SK-N-SH (cell line): ENCODE measurements at regions not wholly inside any gene's neighbourhood (a gene's known extent, or its start where the extent isn't known, plus 50 kb on each side); places are given as distances from the start of the nearest gene placed in this dataset.

ENCODE experiments used
- CTCF ChIA-PET: fragments of 300-600, 350-600 bp; formaldehyde crosslinking; extraction: SDS; loops from one replicate; lab custom pipeline; 2021; lab: Yijun Ruan, JAX
- POLR2A ChIA-PET: fragments of 350-600 bp; sonication (Branson Sonifier 250); formaldehyde crosslinking; extraction: SDS; loops from one replicate; lab custom pipeline; 2020; ENCODE audit warnings: antibody characterized with exemption, inconsistent platforms; lab: Yijun Ruan, JAX
- DNase-seq: peaks from one replicate; pipeline ENCODE4 v3.0.0; 2012
- H2AFZ ChIP-seq: fragments of 200-600 bp; sonication (generic); 2 replicates; pipeline ENCODE4 v1.8.1; 2016; ENCODE audit warnings: antibody characterized with exemption, mild to moderate bottlenecking, low read depth
- H3F3A ChIP-seq: fragments of 200-600 bp; sonication (generic); replicated peaks from 2 replicates; pipeline ENCODE3; 2016; ENCODE audit warnings: antibody characterized with exemption, mild to moderate bottlenecking; ENCODE audit not compliant: insufficient read depth
- H3K27ac ChIP-seq, 2 experiments: fragments of 200-500 bp in 1 of 2; fragments of 200-600 bp in 1 of 2; sonication (Bioruptor generic) in 1 of 2; sonication (generic), shearing (Covaris generic) in 1 of 2; 2 replicates each; pipeline versions ENCODE4 v1.5.1 to v1.6.1; 2014 to 2016; ENCODE audit warnings: low read depth in 2 of 2, inconsistent platforms in 1 of 2, low read length in 1 of 2, mild to moderate bottlenecking in 1 of 2, mixed read lengths in 1 of 2
- H3K27me3 ChIP-seq: fragments of 200-600 bp; sonication (generic), shearing (Covaris generic); 2 replicates; pipeline ENCODE4 v1.6.1; 2016; ENCODE audit warnings: mixed run types; ENCODE audit not compliant: insufficient read depth
- H3K36me3 ChIP-seq, 2 experiments: fragments of 200-500 bp in 1 of 2; fragments of 200-600 bp in 1 of 2; sonication (Bioruptor generic) in 1 of 2; sonication (generic) in 1 of 2; replicated peaks in 1 of 2; 2 replicates each; pipeline versions ENCODE3 to v1.5.1; 2014 to 2016; ENCODE audit warnings: low read length in 1 of 2, mild to moderate bottlenecking in 1 of 2; ENCODE audit not compliant: insufficient read depth in 2 of 2, control insufficient read depth in 1 of 2
- H3K4me1 ChIP-seq, 2 experiments: fragments of 200-500 bp in 1 of 2; fragments of 200-600 bp in 1 of 2; sonication (Bioruptor generic) in 1 of 2; sonication (generic), shearing (Covaris generic) in 1 of 2; 2 replicates each; pipeline versions ENCODE4 v1.5.1 to v1.6.1; 2014 to 2016; ENCODE audit warnings: low read depth in 1 of 2, low read length in 1 of 2, mixed run types in 1 of 2; ENCODE audit not compliant: insufficient read depth in 2 of 2, control insufficient read depth in 1 of 2
- H3K4me2 ChIP-seq: fragments of 200-600 bp; sonication (generic), shearing (Covaris generic); 2 replicates; pipeline ENCODE4 v1.6.1; 2017; ENCODE audit warnings: mixed run types
- H3K4me3 ChIP-seq, 2 experiments: fragments of 200-500 bp in 1 of 2; fragments of 200-600 bp in 1 of 2; sonication (Bioruptor generic) in 1 of 2; sonication (generic), shearing (Covaris generic) in 1 of 2; 2 replicates each; pipeline versions ENCODE4 v1.5.1 to v1.8.1; 2014 to 2016; ENCODE audit warnings: low read depth in 2 of 2, inconsistent platforms in 1 of 2, low read length in 1 of 2, mild to moderate bottlenecking in 1 of 2, mixed read lengths in 1 of 2, moderate library complexity in 1 of 2
- H3K79me2 ChIP-seq: fragments of 200-600 bp; sonication (generic); 2 replicates; pipeline ENCODE4 v1.8.1; 2017; ENCODE audit warnings: mild to moderate bottlenecking; ENCODE audit not compliant: insufficient read depth
- H3K9ac ChIP-seq: fragments of 200-600 bp; sonication (generic); 2 replicates; pipeline ENCODE4 v1.6.1; 2017; ENCODE audit warnings: mixed run types
- H3K9me2 ChIP-seq: fragments of 200-600 bp; sonication (generic); 2 replicates; pipeline ENCODE4 v1.6.1; 2017; ENCODE audit warnings: mixed run types
- H3K9me3 ChIP-seq: fragments of 200-600 bp; sonication (generic); 2 replicates; pipeline ENCODE4 v1.6.1; 2017; ENCODE audit warnings: mixed run types, mild to moderate bottlenecking, moderate library complexity
- H4K20me1 ChIP-seq: fragments of 200-600 bp; sonication (generic); 2 replicates; pipeline ENCODE4 v1.6.1; 2017; ENCODE audit warnings: mild to moderate bottlenecking, mixed run types; ENCODE audit not compliant: insufficient read depth
- CTCF ChIP-seq: fragments of 200-600 bp; sonication (generic); IDR thresholded peaks from 2 replicates; pipeline ENCODE4 v1.6.1; 2017; ENCODE audit warnings: antibody characterized with exemption, mild to moderate bottlenecking, moderate library complexity
- EZH2phosphoT487 ChIP-seq: fragments of 200-600 bp; sonication (generic); IDR thresholded peaks from 2 replicates; pipeline ENCODE4 v1.6.1; 2017; ENCODE audit warnings: low read depth, mixed run types, mild to moderate bottlenecking, antibody characterized with exemption, moderate library complexity, borderline replicate concordance
- FOXM1 ChIP-seq: IDR thresholded peaks from 2 replicates; pipeline ENCODE4 v1.4.0; 2012; ENCODE audit warnings: low read depth, mild to moderate bottlenecking
- JUND ChIP-seq: IDR thresholded peaks from 2 replicates; pipeline ENCODE4 v1.4.0; 2012
- MXI1 ChIP-seq: IDR thresholded peaks from 2 replicates; pipeline ENCODE4 v1.6.1; 2012; ENCODE audit warnings: mild to moderate bottlenecking, low read depth, low read length, improper control_type of control experiment
- POLR2AphosphoS5 ChIP-seq: IDR thresholded peaks from 2 replicates; pipeline ENCODE4 v1.6.1; 2012; ENCODE audit warnings: low read depth, low read length
- RAD21 ChIP-seq: IDR thresholded peaks from 2 replicates; pipeline ENCODE4 v1.6.1; 2012; ENCODE audit warnings: mild to moderate bottlenecking, low read length
- RCOR1 ChIP-seq: fragments of 150-350 bp; IDR thresholded peaks from 2 replicates; pipeline ENCODE4 v1.6.1; 2017; ENCODE audit warnings: antibody characterized with exemption, low read length
- REST ChIP-seq: IDR thresholded peaks from 2 replicates; pipeline ENCODE4 v1.6.1; 2012; ENCODE audit warnings: mild to moderate bottlenecking, low read depth, low read length, moderate library complexity
- RXRA ChIP-seq: IDR thresholded peaks from 2 replicates; pipeline ENCODE4 v1.4.0; 2012; ENCODE audit warnings: low read depth, mild to moderate bottlenecking, borderline replicate concordance
- SMC3 ChIP-seq: IDR thresholded peaks from 2 replicates; pipeline ENCODE4 v1.6.1; 2012; ENCODE audit warnings: low read depth, low read length, improper control_type of control experiment
- TCF12 ChIP-seq: IDR thresholded peaks from 2 replicates; pipeline ENCODE4 v1.4.0; 2012
- USF2 ChIP-seq: fragments of 150-350 bp; IDR thresholded peaks from 2 replicates; pipeline ENCODE4 v1.6.1; 2017; ENCODE audit warnings: antibody characterized with exemption, low read length, low read depth, borderline replicate concordance
- WGBS: methylation state at CpG from one replicate; pipeline ENCODE4 v1.1.6; 2017; ENCODE audit warnings: low lambda C conversion rate; 5-methylcytosine and 5-hydroxymethylcytosine counted together

GRCh38 chr3:102574355-102574754, 139.5 kb downstream of the ZPLD1 start:
- TF ChIP-seq EZH2phosphoT487 (no peak), TCF12 (no peak), POLR2AphosphoS5 (no peak), RAD21 (no peak), JUND (no peak), RCOR1 (no peak), MXI1 (no peak), SMC3 (no peak)
- Histone ChIP-seq H3K9ac (no peak overlapping the region), H3K9me2 (no peaks in the 10 kb centered on the region), H3K9me3 (no peaks in the 10 kb centered on the region), H4K20me1 (no peaks in the 10 kb centered on the region), H3K27ac (no peak overlapping the region), H3K4me3 (no peak overlapping the region), H3F3A (no peaks in the 10 kb centered on the region), H3K36me3 (no peaks in the 10 kb centered on the region), H3K27me3 (no peaks in the 10 kb centered on the region), H3K4me1 (no peaks in the 10 kb centered on the region), H3K4me2 (no peak overlapping the region), H3K79me2 (no peaks in the 10 kb centered on the region), H2AFZ (no peak overlapping the region)
- ChIA-PET CTCF (no interaction called here), POLR2A (no interaction called here)
- DNase-seq, result no peak
- WGBS, result 49% methylated on average over 6 of the region's 6 CpGs

GRCh38 chr3:102576651-102577050, 141.8 kb downstream of the ZPLD1 start:
- H3K9ac ChIP-seq, result no peak overlapping the region
- no peaks in the 10 kb centered on the region for H3K9me3 ChIP-seq
- no peaks in the 10 kb centered on the region for H3K4me1 ChIP-seq
- no peak overlapping the region for H3K27ac ChIP-seq
- no peaks in the 10 kb centered on the region for H3K27me3 ChIP-seq
- ChIA-PET POLR2A (no interaction called here), CTCF (no interaction called here)
- no peaks in the 10 kb centered on the region for H3K79me2 ChIP-seq
- no peak overlapping the region for H2AFZ ChIP-seq
- H3F3A ChIP-seq, result no peaks in the 10 kb centered on the region
- no peaks in the 10 kb centered on the region for H3K9me2 ChIP-seq
- no peaks in the 10 kb centered on the region for H4K20me1 ChIP-seq
- no peak overlapping the region for H3K4me3 ChIP-seq
- H3K4me2 ChIP-seq, result no peak overlapping the region
- no peak for DNase-seq
- 61% methylated on average over 1 of the region's 1 CpG for WGBS
- no peaks in the 10 kb centered on the region for H3K36me3 ChIP-seq
- TF ChIP-seq FOXM1, result no peak
- no peak for TF ChIP-seq CTCF
- TF ChIP-seq REST, result no peak
- no peak for TF ChIP-seq RXRA
- TF ChIP-seq USF2, result no peak
